Astrocyte of the cerebellum (primary cell): ENCODE measurements at regions not wholly inside any gene's neighbourhood (a gene's known extent, or its start where the extent isn't known, plus 50 kb on each side); places are given as distances from the start of the nearest gene placed in this dataset.

Experiments
- DNase-seq: peaks from one replicate; pipeline ENCODE4 v3.0.0-alpha.2; 2011; ENCODE audit warnings: low read depth
- H3K4me3 ChIP-seq: 2 replicates; pipeline ENCODE4 v1.5.1; 2011; ENCODE audit warnings: mild to moderate bottlenecking, low read depth, low read length, moderate library complexity
- in situ Hi-C: cut with HindIII; loops from 2 replicates; pipeline ENCODE4 v1.10.0; 2017; ENCODE audit warnings: low sequenced_read_pairs
- TF ChIP-seq, protein P1 (sequence below): IDR thresholded peaks from 2 replicates; pipeline ENCODE4 v1.5.1; 2012; ENCODE audit warnings: low read length, low read depth, moderate library complexity, mild to moderate bottlenecking; ENCODE audit errors: missing control alignments

DNA sequence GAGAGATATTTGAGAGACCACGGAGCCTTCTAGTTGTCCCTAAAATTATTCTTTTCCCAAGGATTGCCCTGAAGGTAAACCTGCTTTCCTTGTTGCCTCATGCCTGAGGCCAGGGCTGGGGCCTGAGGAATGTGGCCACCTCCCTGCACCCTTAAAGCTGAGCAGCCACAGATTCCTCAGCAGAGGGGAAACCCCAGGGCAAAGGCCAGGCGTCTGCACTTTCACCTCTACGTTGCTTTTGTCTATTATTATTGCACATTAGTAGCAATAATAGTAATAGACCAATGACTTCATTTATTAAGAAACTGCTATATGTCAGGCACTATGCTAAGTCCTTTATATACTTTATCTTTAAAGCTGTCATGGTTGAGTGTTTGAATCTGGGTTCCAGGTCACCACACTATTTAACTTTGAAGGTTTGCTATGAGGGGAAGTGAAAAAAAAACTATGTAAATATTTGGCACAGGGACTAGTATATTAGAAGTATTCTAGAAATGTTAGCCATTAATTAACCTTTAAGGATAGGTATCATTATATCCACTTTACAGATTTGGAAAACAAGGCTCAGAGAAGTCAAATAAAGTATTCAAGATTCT is 104.2 kb downstream of the LRRC30 start:
- no peak overlapping the region for H3K4me3 ChIP-seq
- TF ChIP-seq, protein P1, sequence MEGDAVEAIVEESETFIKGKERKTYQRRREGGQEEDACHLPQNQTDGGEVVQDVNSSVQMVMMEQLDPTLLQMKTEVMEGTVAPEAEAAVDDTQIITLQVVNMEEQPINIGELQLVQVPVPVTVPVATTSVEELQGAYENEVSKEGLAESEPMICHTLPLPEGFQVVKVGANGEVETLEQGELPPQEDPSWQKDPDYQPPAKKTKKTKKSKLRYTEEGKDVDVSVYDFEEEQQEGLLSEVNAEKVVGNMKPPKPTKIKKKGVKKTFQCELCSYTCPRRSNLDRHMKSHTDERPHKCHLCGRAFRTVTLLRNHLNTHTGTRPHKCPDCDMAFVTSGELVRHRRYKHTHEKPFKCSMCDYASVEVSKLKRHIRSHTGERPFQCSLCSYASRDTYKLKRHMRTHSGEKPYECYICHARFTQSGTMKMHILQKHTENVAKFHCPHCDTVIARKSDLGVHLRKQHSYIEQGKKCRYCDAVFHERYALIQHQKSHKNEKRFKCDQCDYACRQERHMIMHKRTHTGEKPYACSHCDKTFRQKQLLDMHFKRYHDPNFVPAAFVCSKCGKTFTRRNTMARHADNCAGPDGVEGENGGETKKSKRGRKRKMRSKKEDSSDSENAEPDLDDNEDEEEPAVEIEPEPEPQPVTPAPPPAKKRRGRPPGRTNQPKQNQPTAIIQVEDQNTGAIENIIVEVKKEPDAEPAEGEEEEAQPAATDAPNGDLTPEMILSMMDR: no peak
- in situ Hi-C loops: no loop called here
- DNase-seq: no peak

DNA sequence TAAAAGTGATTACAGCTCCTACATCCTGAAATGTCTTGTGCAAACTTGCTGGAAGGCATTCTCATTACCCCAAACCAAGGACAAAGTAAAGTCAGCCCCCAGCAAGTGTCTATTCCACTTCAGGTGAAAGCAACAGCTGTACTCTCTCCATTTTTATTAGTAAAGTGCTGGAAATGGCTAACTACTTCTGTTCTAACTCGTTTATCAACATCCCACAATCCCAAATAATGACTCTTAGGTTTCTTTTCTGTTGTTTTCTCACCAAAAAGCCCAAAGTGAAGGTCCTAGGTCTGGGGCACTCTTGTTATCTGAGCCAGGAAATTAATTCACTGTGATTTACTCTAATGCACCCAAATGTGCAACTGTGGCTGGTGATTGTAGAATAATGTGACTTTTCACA is 105.7 kb downstream of the LRRC30 start:
- no peak for DNase-seq

DNA sequence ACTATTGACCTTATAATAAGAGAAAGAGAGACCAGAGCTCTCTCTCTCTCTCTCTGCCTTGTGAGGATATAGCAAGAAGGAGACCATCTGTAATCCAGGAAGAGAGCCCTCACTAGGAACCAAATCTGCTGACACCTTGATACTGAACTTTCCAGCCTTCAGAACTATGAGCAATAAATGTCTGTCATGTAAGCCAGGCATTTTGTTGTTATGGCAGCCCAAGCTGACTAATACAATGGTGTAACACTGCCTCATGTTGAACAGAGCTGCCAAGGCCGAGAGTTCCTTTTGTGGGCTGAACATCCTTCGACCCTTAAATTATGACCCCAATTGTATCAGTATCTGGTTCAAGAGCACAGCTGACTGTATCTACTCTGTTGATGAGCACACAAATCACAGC is 108.0 kb downstream of the LRRC30 start:
- TF ChIP-seq, protein P1: no peak

More for the DNA sequence above, 105.7 kb downstream of the LRRC30 start:
- no peak overlapping the region for H3K4me3 ChIP-seq
- TF ChIP-seq, protein P1: no peak
- in situ Hi-C loops: no loop called here

DNA sequence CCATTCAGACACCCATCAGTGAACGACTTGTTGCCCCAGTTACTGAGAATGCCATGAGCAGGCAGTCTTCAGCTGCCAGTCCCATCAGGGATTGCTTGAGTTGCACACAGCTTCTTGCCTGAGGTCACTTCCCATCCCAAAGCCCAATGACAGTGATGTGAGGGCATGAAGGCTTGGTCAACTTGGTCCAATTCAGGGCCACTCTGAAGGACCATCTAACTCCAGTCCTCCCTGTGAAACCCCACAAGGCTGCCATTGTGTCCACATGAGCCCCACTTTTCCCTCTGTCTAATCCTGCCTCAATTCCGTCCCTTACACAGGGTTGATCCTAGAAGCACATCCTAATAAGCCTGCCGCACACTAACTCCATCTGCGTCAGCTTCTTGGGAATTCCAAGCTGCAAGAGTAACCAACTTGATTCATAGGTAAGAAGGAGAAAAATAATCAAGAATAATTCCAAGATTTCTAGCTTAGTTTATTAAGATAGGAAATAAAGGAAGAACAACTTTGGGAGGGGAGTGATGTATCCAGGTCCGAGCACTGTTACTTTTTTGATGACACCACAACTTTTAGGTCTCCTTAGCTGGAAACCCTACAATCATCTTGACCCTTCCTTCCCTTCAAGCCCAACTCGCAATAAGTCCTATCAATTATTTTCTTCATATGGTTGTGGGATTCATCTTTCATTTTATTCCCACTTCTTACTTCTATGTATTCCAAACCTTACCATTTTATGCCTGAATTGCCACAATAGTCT is 110.9 kb downstream of the LRRC30 start:
- TF ChIP-seq, protein P1: no peak
- H3K4me3 ChIP-seq: no peak overlapping the region
- no peak for DNase-seq
- in situ Hi-C loops: no loop called here

More for the DNA sequence above, 108.0 kb downstream of the LRRC30 start:
- in situ Hi-C loops: no loop called here
- DNase-seq: no peak
- H3K4me3 ChIP-seq: no peak overlapping the region

DNA sequence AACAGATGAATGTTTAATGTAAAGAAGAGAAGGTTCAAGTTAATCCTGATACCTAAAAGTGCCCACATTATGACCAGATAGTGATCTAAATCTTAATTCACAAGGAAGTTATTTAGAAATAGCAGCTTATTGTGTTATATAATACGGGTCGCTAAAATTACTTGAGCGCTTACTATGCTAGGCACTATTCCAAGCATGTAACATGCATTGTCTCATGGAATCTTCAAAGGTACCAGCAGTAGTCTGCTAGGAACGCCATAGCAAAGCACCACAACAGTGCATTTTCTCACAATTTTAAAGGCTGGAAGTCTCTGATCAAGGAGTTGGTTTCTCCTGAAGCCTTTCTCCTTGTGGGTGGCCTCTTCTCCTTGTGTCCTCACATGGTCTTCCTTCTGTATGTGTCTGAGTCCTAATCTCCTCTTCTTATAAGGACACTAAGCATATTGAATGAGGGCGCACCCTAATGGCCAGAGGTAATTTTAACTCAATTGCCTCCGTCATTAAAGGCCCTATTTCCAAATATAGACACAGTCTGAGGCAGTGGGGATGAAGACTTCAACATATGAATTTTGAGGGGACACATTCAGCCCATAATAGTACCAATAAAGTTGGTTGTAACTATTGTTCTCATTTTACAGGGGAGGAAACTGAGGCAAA is 118.4 kb downstream of the LRRC30 start:
- DNase-seq: no peak
- TF ChIP-seq, protein P1: no peak
- H3K4me3 ChIP-seq: no peak overlapping the region
- in situ Hi-C loops: no loop called here

DNA sequence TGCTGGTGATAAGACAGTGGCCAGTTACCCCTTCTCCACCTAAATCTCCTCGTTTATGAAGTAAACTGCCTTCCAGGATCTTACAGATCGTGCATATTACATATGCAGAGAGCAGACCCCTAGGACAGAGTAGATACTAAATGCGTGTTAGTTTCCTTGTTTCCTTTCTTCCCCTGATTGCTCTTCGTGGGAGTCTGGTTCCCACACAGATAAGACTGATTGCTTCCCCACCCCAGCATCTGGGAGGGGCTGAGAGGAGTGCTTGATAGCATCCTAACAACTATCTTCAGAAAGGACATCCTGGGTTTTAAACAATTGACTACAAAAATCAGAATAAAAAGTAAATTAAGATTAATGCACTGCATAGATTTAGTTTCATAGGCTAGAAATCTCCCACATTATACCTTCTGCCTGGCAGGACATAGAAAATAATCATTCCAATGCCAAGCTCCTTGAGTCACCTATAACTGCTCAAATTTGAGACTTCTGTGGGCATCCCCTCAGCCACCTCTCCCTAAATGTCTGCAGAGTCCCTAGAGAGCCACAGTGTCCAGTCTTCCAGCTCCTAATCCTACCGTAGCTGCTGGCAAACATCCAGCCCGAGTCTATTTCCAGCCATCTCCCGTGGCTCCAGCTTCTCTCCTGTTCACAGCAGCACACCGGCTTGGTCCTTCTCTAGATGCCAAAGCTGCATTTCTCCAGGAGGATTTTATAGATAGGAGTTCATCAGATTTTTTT is 128.3 kb downstream of the LRRC30 start:
- in situ Hi-C loops: no loop called here

More for the DNA sequence above, 128.3 kb downstream of the LRRC30 start:
- no peak overlapping the region for H3K4me3 ChIP-seq
- DNase-seq: no peak
- TF ChIP-seq, protein P1: no peak
